Pancreas (tissue), 10 donors: ENCODE measurements at regions not wholly inside any gene's neighbourhood (a gene's known extent, or its start where the extent isn't known, plus 50 kb on each side); places are given as distances from the start of the nearest gene placed in this dataset.
"Not testable (repeated sequence)": the region's sequence is repeated elsewhere in the genome, so short reads cannot be mapped to it uniquely, and the experiment has no call there.

Source experiments
- ATAC-seq, 4 donors: fragments of 200-7000 bp; cut with Tn5 transposase; one replicate each; pipeline versions ENCODE4 v1.8.0 to v1.9.1; 2020; ENCODE audit warnings: mild to moderate bottlenecking in 4 of 4, moderate library complexity in 4 of 4
- DNase-seq, 6 donors: peaks; one replicate each; pipeline ENCODE4 v3.0.0-alpha.2; 2020
- FAIRE-seq: peaks from 2 replicates; lab custom pipeline; 2012; peaks lifted over from hg19 to GRCh38; lab: Jason Lieb, UNC
- H3K27ac ChIP-seq, 4 donors: fragments of 200-600 bp; sonication (generic); 1 replicate in 3 of 4; 2 replicates in 1 of 4; pipeline versions ENCODE4 v1.5.0 to v1.8.0; 2020
- H3K27me3 ChIP-seq, 4 donors: fragments of 200-600 bp; one replicate each; pipeline ENCODE4 v1.8.0; 2021
- H3K36me3 ChIP-seq, 3 donors: fragments of 200-600 bp; sonication (generic) in 1 of 3; one replicate each; pipeline versions ENCODE4 v1.5.0 to v1.8.0; 2020 to 2021
- H3K4me1 ChIP-seq, 3 donors: fragments of 200-600 bp; one replicate each; pipeline ENCODE4 v1.8.0; 2021
- H3K4me3 ChIP-seq, 4 donors: fragments of 200-600 bp; sonication (generic) in 2 of 4; one replicate each; pipeline versions ENCODE4 v1.5.0 to v1.8.0; 2020 to 2021
- H3K9me3 ChIP-seq, 4 donors: fragments of 200-600 bp; one replicate each; pipeline ENCODE4 v1.8.0; 2021
- CTCF ChIP-seq, 4 donors: fragments of 200-600 bp; sonication (generic) in 3 of 4; IDR thresholded peaks; one replicate each; pipeline versions ENCODE4 v1.5.0 to v1.8.0; 2021; ENCODE audit warnings: antibody characterized with exemption in 4 of 4
- WGBS, 2 donors: extraction: QIAGEN DNeasy Blood & Tissue Kit; methylation state at CpG; one replicate each; pipeline ENCODE4 v1.1.7; 2013; 5-methylcytosine and 5-hydroxymethylcytosine counted together
- intact Hi-C, 3 donors: fragments of 100-400 bp; cut with DNase I; formaldehyde crosslinking; loops; one replicate each; pipeline versions ENCODE4 v1.11.1 to v1.14.2; 2022
- donor health status: healthy with polysubstance abuse.
- donor health status: DM: no; HTN: no; CAD: no; lungs with moderate emphysema.
- donor health status: DM: no; HTN: no; CAD: no.
- donor health status: control.
- donor health status: control.
- donor health status: Bipolar disorder and iron deficiency.
- donor health status: DM: yes; HTN: yes; CAD: no.
- donor health status: DM: no; HTN: no; CAD: no.
- donor health status: DM: no; HTN: no; CAD: no.
- donor health status: DM: yes; HTN: yes; CAD: no.

DNA sequence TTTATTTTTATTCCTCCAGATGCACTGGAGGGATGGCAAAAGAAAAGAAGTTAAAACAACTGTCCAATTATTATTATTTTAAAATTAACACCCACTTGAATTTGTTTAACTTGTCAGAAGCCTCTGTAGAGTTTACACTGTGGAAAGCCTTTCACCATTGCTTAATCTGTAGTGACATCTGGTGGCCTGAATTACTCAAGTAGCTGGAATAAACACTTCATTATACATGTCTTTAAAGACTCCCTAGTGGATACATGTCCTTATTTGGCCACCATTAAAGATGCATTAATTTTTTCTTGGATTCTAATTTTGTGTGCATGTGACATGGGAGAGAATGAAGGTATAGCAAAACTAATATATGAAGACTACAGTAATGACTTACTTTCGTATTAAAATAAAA is 1496.5 kb downstream of the FAM181B start:
- DNase-seq = no peak
- no peak for TF ChIP-seq CTCF (IDR thresholded peaks at IDR 0.05)
- no peaks in the 10 kb centered on the region for H3K36me3 ChIP-seq
- no peak overlapping the region for H3K4me3 ChIP-seq
- H3K4me1 ChIP-seq = no peaks in the 10 kb centered on the region
- no peaks in the 10 kb centered on the region for H3K27me3 ChIP-seq
- ATAC-seq = peak in 3 of 4 donors; percentile 54 to 57 (median 56)
- 56 to 73% methylated on average over 1 of the region's 1 CpG for WGBS, 2 donors
- peak; percentile 70 for FAIRE-seq
- intact Hi-C loops = no loop called here
- no peak overlapping the region for H3K27ac ChIP-seq
- H3K9me3 ChIP-seq = no peaks in the 10 kb centered on the region

DNA sequence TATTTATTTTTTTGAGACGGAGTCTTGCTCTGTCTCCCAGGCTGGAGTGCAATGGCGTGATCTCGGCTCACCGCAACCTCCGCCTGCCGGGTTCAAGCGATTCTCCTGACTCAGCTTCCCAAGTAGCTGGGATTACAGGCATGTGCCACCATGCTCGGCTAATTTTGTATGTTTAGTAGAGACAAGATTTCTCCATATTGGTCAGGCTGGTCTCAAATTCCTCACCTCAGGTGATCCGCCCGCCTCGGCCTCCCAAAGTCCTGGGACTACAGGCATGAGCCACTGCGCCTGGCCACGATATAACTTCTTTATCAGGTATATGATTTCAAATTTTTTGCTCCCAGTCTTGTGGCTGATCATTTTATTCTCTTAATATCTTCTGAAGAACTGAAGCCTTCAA is 1506.3 kb downstream of the FAM181B start:
- H3K36me3 ChIP-seq, H3K9me3 ChIP-seq, H3K4me1 ChIP-seq, DNase-seq, ATAC-seq, intact Hi-C loops, H3K27me3 ChIP-seq, H3K4me3 ChIP-seq, FAIRE-seq, H3K27ac ChIP-seq: not testable (repeated sequence)
- 87 to 95% methylated on average over 13 of the region's 13 CpGs for WGBS, 2 donors

- no peak overlapping the region for H3K27ac ChIP-seq
- no peaks in the 10 kb centered on the region for H3K4me1 ChIP-seq
- no peak overlapping the region for H3K4me3 ChIP-seq
- peaks cover 0 to 5% (median 0%) of the 10 kb centered on the region in 4 donors for H3K27me3 ChIP-seq
- 60 to 76% methylated on average over 3 of the region's 3 CpGs for WGBS, 2 donors
- no peak for ATAC-seq
- TF ChIP-seq CTCF (IDR thresholded peaks at IDR 0.05) = no peak
- intact Hi-C loops = no loop called here
- DNase-seq = no peak
- no peaks in the 10 kb centered on the region for H3K36me3 ChIP-seq
- no peaks in the 10 kb centered on the region for H3K9me3 ChIP-seq
- FAIRE-seq = no peak
Observed at GRCh38 chr11:81224396-81224795, 1509.3 kb downstream of the FAM181B start.

DNA sequence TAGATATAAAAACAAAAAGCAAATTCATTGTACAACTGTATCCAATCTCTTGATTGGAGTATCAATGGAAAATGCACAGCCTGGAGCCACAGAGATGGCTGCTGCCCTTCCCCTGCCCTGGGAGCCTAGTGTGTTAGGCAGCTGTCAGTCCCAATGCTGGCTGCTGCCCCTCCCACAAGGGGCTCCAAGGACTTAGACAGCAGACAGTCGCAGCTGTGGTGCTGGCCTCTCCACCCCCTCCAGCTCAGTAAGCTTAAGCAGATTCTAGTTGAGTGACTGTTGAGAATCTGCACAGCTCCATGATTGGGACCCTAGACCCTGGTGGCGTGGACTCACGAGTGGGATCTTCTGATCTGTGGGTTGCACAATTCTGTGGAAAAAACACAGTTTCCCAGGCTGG is 1511.2 kb downstream of the FAM181B start:
- Histone ChIP-seq H3K27me3 (no peaks in the 10 kb centered on the region), H3K4me1 (no peaks in the 10 kb centered on the region), H3K27ac (no peak overlapping the region), H3K9me3 (no peaks in the 10 kb centered on the region), H3K36me3 (no peaks in the 10 kb centered on the region), H3K4me3 (no peak overlapping the region)
- intact Hi-C loops = no loop called here
- no peak for TF ChIP-seq CTCF (IDR thresholded peaks at IDR 0.05)
- no peak for ATAC-seq
- DNase-seq = no peak
- 61 to 78% methylated on average over 3 of the region's 3 CpGs for WGBS, 2 donors
- FAIRE-seq = no peak

GRCh38 chr11:81220146-81220895 is 1513.3 kb downstream of the FAM181B start:
- no peak overlapping the region for H3K4me3 ChIP-seq
- 60 to 61% methylated on average over 9 of the region's 9 CpGs for WGBS, 2 donors
- ATAC-seq = no peak
- H3K9me3 ChIP-seq = no peaks in the 10 kb centered on the region
- no peak overlapping the region for H3K27ac ChIP-seq
- TF ChIP-seq CTCF (IDR thresholded peaks at IDR 0.05) = no peak
- H3K36me3 ChIP-seq = no peaks in the 10 kb centered on the region
- no peaks in the 10 kb centered on the region for H3K4me1 ChIP-seq
- H3K27me3 ChIP-seq = no peaks in the 10 kb centered on the region
- FAIRE-seq = no peak
- no peak for DNase-seq
- intact Hi-C loops = no loop called here
